Stimulated activated CD4-positive, alpha-beta T cell treated with anti-CD3 and anti-CD28 coated beads, Interleukin-4, amount 100 ng/mL, for 48 hours (primary cell): ENCODE measurements at regions not wholly inside any gene's neighbourhood (a gene's known extent, or its start where the extent isn't known, plus 50 kb on each side); places are given as distances from the start of the nearest gene placed in this dataset.
"Not testable (repeated sequence)": the region's sequence is repeated elsewhere in the genome, so short reads cannot be mapped to it uniquely, and the experiment has no call there.

ENCODE experiments used
- DNase-seq, 2 donors: peaks; one replicate each; pipeline ENCODE4 v3.0.0-alpha.2; 2020; ENCODE audit warnings: low read depth in 2 of 2

- DNase-seq, result no peak
These were observed 250.6 kb downstream of the SMAD2 start for GRCh38 chr18:47679864-47680263.

GRCh38 chr18:47677952-47678351 is 252.5 kb downstream of the SMAD2 start:
- no peak for DNase-seq

- no peak for DNase-seq
These were observed 260.6 kb downstream of the SMAD2 start for GRCh38 chr18:47669815-47670214.

- DNase-seq, result no peak
These were observed 272.0 kb downstream of the SMAD2 start for GRCh38 chr18:47658498-47658897.

- no peak for DNase-seq
These were observed 275.5 kb downstream of the SMAD2 start for GRCh38 chr18:47654988-47655387.

- no peak for DNase-seq
These were observed 285.6 kb downstream of the SMAD2 start for GRCh38 chr18:47644896-47645295.

- DNase-seq, result not testable (repeated sequence)
These were observed 292.9 kb downstream of the SMAD2 start for GRCh38 chr18:47637551-47637950.

- DNase-seq, result no peak
These were observed 295.0 kb downstream of the SMAD2 start for GRCh38 chr18:47635416-47635815.

- no peak for DNase-seq
These were observed 297.4 kb downstream of the SMAD2 start for GRCh38 chr18:47632970-47633635.

GRCh38 chr18:47628893-47629292 is 301.6 kb downstream of the SMAD2 start:
- DNase-seq, result no peak

GRCh38 chr18:47628240-47628781 is 302.1 kb downstream of the SMAD2 start:
- DNase-seq, result no peak

- DNase-seq, result no peak
These were observed 303.4 kb downstream of the SMAD2 start for GRCh38 chr18:47627030-47627429.

GRCh38 chr18:47619771-47620448 is 310.5 kb downstream of the SMAD2 start:
- DNase-seq, result no peak

- no peak for DNase-seq
These were observed 311.7 kb downstream of the SMAD2 start for GRCh38 chr18:47618758-47619157.

- no peak for DNase-seq
These were observed 315.4 kb downstream of the SMAD2 start for GRCh38 chr18:47615043-47615442.

GRCh38 chr18:47613929-47614328 is 316.5 kb downstream of the SMAD2 start:
- no peak for DNase-seq

GRCh38 chr18:47611649-47612048 is 318.8 kb downstream of the SMAD2 start:
- no peak for DNase-seq

- DNase-seq, result no peak
These were observed 323.9 kb downstream of the SMAD2 start for GRCh38 chr18:47606526-47606925.

GRCh38 chr18:47605093-47605492 is 325.4 kb downstream of the SMAD2 start:
- DNase-seq, result no peak

- no peak for DNase-seq
These were observed 326.4 kb downstream of the SMAD2 start for GRCh38 chr18:47604021-47604420.

GRCh38 chr18:47603158-47603557 is 327.3 kb downstream of the SMAD2 start:
- no peak for DNase-seq

- DNase-seq, result no peak
These were observed 328.1 kb downstream of the SMAD2 start for GRCh38 chr18:47602273-47602897.
